Epidermal melanocyte (primary cell): ENCODE measurements at regions not wholly inside any gene's neighbourhood (a gene's known extent, or its start where the extent isn't known, plus 50 kb on each side); places are given as distances from the start of the nearest gene placed in this dataset.
"Not testable (repeated sequence)": the region's sequence is repeated elsewhere in the genome, so short reads cannot be mapped to it uniquely, and the experiment has no call there.

Experiments
- DNase-seq: peaks from one replicate; pipeline ENCODE4 v3.0.0; 2011; ENCODE audit warnings: low spot score; ENCODE audit not compliant: insufficient read length

DNA sequence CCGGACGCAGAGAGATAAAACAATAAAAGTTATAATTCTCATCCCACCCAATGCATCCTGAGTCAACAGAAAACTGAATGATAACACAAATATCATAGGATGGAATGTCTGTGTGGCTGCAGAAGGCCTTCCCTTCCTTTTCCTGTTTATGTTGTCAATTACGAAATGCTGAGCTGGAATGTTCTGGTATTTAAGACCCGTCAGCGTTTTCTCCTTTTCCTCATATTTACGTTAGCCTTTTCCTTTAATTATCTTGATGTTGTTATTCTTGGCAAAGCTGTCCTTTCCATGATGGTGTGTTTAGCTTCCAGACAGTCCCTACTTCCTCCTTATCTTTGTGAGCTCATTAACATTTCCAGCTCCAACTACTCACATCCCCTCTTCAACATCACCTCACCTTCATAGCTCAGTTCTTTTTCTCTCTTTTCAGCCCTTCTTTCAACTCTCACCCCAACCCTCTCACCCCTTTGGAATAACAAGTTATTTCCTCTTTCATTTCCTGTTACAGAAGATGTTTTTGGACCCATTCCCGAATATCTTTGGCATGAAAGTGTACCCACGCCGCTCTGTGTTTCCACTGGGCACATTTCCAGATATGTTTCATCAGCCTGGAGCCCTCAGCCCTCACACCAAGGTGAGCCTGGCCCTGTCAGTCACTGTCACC lies 221.6 kb downstream of the NR2F1-AS1 start:
- DNase-seq: no peak

DNA sequence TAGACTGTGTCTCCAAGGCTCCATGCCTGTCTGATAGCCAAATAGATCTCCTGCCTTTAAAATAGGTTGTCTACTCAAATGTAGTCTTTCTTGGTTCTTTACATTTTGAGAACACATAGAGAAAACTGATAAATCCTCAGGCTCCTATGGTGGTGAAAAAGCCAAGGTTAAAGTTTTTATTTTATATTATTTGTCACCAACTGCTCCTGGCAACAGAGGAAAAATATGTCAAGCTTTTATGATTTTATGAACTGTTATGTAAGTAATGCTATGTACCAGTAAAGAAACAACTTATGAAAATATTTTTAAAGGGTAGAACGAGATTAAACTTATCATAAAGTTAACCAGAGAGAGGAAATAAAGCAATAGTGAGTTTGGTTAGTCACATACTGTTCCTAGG lies 222.8 kb downstream of the NR2F1-AS1 start:
- DNase-seq: no peak

DNA sequence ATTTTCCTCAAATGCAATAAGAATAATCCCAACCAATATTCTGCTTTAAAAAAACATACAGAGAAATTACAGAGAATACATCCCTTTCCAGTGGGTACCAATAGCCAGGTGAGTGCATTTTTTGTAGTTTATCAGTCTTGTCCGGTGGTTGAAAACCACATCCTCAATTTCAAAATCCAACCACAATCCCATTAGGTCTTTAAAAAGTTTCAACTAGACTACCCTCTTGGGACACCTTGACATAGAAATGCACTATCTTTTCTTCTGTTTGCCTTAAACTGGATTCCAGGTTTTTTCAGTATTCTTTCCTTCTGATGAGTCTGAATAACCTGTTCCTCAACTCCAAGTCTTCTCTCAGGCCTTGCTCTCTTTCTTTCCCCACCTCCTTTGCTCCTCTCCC lies 223.3 kb downstream of the NR2F1-AS1 start:
- no peak for DNase-seq

DNA sequence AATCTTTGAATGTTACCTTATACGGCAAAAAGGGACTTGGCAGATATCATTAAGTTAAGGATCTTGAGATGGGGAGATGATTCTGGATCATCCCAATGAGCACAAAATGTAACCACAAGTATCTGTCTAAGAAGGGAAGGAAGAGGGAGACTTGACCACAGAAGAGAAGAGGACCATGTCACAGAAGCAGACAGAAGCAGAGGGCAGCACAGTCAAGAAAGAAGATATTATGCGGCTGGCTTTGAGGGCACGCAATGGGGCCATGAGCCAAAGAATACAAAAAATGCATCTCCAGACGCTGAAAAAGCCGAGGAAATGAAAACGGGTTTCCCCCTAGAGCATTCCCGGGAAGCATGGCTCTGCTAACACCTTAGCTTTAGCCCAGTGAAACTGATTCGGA lies 225.3 kb downstream of the NR2F1-AS1 start:
- DNase-seq: no peak

DNA sequence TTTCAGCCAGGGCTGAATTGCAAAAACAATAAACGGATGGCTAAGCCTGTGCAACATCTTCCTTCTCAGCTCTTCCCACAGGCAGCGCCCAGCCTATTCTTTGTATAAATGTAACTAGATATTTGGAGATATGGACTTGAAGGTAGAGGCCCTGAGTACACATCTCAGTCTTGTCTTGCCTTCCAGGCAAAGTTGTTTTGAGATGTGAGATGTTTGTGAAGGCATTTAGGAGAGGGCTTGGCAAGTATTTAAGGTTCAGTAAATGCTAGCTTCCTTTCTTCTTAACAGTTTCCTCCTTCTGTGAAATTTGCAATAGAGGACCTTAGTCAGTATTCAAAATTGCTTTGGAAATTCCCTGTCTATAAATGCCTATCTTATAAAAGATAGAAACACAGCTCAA lies 228.8 kb downstream of the NR2F1-AS1 start:
- DNase-seq: no peak

DNA sequence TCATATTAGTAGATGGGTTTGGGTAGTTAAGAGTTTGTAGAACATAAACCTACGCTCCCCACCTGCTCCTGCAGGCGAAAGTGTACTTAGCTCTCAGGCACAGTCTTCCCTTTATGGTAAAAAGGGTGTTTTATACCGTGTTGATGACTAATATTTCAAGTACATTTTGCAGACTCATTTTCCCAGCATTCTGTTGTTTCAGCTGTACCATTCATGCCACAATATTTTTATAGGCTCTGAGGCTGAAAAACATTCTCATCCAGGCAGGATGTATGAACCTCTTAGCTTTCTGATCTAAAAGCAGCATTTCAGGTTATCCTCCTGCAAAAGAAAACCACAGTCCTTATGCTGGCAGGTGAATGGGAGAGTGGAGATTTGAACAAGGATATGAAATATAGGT lies 231.4 kb downstream of the NR2F1-AS1 start:
- DNase-seq: no peak

DNA sequence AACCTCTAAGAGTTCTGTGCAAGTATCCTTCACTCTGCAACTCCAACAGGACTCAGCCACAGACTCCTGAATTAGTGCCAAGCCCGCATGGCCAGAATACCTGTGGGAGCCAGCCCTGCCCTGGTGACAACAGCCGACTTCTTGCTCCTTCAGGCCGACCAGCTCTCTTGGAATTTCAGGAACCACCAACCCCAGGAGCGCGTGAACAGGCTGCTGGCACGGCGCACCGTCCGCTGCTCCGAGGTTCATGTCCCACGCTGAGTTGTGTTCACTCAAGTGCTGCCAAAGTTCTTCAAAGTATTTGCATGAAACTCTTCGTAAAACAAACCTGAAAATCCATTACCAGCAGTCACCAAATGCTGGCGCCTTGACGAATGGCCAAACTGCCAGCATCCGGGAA lies 232.8 kb downstream of the NR2F1-AS1 start:
- no peak for DNase-seq

DNA sequence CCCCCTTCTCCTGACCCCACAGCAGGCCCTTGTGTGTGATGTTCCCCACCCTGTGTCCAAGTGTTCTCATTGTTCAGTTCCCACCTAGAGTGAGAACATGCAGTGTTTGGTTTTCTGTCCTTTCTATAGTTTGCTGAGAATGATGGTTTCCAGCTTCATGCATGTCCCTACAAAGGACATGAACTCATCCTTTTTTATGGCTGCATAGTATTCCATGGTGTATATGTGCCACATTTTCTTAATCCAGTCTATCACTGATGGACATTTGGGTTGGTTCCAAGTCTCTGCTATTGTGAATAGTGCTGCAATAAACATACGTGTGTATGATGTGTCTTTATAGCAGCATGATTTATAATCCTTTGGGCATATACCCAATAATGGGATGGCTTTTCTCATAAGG lies 234.2 kb downstream of the NR2F1-AS1 start:
- not testable (repeated sequence) for DNase-seq

DNA sequence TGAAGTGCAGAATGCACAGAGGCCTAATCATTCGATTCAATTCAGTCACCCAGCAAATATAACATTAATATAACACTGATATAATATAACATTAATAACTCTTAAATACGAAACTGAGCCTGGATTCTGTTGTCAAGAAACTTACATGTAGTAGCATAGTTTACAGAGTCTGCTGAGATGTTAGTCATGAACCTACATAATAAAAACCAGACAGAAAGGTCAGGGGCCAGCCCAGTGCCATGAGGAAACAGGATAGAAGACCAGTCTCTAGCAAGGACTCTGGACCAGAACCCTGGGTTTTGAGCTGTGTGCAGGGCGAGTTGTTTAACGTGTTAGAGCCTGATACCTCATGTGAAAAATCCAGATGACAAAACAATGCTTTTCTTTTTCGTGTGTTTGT lies 234.7 kb downstream of the NR2F1-AS1 start:
- no peak for DNase-seq

DNA sequence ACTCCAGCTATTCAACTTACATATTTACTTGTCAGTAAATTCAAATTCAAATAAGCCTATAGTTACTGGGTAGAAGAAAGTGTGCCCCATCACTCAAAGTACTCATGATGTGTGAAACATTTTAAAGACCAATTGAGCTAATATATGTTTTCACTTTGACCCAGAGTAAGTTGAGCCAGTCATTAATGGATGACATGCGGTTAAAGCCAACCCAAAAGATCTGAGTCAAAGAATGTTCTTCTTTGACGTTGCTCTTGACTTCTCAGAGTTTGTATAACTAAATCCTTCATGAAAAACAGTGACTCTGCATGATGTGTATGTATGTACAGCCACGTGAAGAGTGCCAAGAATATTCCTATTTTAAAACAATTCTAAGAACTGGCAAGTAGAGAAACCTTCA lies 237.4 kb downstream of the NR2F1-AS1 start:
- no peak for DNase-seq

DNA sequence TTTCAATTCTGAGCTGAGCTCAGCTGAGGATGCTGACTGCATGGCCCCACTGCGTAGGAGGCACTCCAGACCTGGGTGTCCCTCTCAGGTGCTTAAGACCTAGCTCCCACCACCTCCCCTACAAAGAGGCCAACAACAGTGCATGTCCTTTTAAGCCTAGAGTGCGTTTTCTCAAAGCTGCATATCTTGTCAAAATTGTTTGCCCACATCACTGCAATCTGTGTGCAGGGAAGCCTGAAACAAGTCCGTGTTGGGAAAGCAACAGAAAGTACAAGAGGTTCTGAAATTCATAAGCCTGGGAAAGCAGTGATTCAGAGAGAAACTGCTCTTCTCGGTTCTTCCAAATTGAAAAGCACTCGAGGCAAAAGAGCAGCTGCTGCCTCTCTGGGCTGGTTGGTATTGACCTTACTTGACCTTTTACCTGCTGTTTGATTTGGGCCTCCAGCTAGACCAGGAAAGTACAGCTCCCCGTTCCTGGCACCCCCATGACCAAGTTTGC lies 238.4 kb downstream of the NR2F1-AS1 start:
- no peak for DNase-seq

DNA sequence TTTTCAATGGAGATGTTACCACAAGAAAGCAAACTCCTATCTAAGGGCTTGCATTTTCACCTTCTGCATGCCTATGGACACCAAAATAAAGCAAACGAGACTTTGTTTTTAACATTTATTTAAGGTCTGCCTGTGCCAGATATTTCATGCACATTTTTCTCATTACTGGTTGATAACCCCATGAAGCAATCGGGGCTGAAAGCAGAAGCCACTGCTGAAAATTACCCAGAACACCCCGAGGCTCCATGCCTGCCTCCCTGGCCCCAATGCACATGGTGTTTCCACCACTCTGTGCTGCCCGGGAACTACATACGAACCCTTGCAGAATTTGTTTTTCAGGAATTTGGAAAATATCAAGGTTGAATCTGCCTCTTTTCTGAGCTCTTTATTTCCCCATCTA lies 240.1 kb downstream of the NR2F1-AS1 start:
- DNase-seq: no peak

DNA sequence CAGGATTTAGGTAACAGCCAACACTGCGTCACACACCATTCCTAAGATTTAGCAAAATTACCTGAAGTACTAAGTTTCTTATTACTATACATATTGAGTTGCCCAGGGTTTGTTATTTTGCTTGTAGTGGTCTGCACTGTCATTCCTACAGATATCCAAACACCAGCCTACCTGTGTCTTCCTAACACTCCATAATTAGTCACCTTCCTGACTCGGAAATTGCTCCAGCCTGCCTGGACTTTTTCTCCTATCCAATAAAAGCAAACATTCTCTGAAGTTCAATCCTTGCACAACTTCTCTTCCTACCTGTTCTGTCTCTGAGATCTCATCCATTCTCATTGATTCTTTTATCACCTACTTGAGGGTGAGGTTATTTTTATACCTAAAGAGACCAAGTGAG lies 243.9 kb downstream of the NR2F1-AS1 start:
- no peak for DNase-seq

DNA sequence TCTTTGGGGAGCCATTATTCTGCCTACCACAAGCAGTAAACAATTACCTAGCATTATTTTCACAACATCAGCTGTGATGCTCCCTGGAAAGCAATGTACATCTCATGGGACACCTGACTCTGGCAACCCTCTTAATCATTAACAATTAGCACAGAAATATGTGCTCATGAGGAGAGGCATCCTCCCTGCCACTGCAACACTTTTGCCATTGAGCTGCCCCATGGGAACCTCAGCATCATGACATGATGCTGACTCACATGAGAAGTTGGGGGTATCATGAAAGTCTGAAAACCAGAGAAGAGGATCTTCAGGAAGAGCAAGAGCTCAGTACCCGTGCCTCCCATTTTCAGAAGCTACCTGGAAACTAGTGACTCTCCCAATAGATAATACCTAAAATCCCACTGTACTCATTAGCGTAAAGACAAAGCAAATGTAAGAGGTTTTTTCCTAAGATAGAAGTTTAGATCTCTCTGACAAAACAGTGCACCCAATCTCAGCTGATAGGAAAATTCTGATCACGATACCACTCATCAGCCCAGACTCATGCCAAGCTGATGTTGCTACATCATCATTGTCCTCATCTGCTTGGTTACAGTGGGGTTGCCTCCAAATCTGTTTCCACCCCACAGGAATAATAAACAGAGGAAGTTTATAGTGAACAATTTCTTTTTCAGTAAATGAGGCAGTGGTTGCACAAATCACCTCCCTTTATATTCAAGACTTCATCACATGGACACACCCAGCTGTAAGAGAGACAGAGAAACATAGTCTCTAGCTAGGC lies 244.5 kb downstream of the NR2F1-AS1 start:
- no peak for DNase-seq

DNA sequence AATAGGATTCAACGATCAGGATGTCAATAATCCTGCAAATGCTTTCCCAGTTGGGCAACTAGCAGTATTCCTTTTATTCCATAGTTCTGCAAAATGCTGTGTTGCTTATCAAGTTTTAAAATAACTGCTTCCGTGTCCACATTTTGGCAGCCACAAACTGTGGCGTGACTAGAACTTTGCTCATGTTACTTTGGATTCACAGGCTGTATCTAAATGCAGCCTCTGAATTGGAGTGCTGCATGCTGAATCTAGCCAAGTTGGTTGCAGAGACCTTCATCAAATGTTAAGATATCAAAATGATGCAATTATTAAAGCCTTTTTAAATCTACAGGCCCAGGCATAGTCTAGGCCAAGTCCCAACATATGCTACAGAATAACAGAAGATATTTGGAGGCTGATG lies 249.2 kb downstream of the NR2F1-AS1 start:
- DNase-seq: no peak

DNA sequence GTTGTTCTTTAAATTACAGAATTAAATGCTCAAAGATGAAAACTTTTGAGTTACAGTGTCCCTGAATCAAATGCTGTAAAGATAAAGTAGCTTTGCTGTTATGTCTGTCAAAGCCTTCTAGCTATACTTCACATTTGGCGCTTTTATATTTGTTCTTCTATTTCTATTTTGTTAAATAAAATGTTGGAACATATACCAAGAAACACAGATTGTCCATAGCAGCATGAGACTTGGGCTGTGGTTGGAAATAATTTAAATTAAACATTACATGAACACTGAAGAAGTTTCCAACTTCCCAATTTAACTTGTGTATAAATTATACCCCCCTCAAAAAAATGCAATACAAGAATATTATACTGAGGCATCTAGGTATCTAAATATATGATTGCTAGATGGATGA lies 249.8 kb downstream of the NR2F1-AS1 start:
- no peak for DNase-seq

DNA sequence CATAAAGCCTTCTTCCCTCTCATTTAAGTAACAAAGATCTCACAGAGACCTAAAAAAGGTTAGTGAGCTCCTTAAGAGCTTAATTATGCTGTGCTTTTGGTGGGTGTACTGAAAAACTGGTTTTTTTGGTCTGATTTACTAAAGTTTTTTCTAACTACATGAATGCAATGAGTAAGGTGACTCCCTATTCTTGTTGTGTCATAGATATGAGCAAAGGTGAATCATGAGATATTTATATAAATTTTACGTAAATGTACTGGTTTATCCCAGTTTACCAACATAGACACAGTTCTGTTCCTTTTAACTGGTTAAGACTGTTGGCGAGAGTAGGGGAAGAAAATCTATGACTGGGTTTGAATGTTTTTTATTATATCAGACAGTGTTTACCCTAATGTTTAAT lies 250.5 kb downstream of the NR2F1-AS1 start:
- DNase-seq: no peak

DNA sequence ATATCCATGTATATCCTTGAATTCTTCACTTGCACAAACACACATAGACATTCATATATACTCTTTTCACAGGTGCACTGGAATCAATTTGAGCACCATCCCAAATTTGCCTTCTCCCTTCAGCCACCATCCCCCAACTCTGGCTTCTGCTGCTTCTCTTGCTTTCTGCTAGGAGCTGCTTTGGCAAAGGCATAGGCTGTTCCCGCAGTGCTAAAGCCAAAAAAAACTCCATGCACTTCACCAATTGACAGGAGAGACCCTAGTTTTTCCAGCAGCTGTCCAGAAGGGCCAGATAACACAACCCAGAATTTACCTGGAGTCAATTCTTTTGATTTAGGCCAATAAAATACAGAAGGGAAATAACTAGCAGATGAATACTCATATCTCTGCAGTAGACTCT lies 251.3 kb downstream of the NR2F1-AS1 start:
- DNase-seq: no peak

DNA sequence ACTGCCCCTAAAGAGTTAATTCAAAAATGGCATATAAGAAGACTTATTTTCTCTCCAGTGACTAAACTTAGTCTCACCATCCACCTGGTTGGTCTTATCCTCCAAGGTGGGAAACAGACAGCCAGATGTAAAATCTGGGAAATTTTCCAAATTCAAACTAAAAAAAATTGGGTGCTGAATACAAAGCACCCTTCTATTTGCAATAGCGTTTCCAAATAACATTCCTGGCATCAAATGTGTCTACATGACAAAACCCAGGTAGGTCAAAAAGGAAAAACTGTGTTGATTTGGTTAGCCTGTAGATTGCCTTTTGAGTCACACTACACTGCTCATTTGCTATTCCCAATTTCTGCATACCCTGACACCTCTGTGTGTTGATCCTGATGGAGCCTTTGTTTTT lies 252.2 kb downstream of the NR2F1-AS1 start:
- DNase-seq: no peak

DNA sequence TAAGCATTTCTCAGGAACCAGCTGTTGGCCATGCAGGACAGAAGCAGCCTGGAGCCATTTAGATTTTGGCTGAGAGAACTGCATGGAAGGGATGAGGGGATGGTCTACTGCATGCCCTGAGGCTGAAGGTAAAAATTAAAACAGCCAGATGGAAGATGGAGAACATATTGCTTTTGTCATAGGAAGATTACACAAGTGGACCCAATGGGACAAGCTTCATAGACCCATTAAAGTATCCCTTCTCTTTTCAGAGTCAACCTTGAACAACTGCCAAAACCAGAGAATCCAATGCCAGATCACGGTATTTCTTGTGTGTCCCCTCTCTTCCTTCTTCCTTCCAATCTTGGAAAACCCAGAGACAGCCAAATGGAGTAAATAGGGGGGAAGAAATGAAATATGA lies 253.4 kb downstream of the NR2F1-AS1 start:
- no peak for DNase-seq

DNA sequence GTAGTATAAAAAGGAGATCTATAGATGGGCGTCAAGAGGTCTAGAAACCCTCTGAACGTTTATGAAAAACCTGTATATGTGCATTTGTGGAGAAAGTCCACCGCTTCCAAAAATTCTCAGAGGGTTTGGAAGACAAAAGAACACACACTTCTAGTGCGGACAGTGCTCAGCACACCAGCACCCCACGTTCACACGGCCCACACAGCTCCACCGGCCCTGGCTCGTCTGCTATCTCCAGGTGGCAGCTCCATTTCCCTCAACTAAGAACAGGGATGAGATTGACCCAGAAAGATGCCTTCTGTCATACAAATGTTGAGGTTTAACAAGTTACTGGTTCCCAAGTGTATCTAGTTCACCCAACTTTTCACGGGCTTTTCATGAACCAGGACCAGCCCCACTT lies 255.1 kb downstream of the NR2F1-AS1 start:
- no peak for DNase-seq

DNA sequence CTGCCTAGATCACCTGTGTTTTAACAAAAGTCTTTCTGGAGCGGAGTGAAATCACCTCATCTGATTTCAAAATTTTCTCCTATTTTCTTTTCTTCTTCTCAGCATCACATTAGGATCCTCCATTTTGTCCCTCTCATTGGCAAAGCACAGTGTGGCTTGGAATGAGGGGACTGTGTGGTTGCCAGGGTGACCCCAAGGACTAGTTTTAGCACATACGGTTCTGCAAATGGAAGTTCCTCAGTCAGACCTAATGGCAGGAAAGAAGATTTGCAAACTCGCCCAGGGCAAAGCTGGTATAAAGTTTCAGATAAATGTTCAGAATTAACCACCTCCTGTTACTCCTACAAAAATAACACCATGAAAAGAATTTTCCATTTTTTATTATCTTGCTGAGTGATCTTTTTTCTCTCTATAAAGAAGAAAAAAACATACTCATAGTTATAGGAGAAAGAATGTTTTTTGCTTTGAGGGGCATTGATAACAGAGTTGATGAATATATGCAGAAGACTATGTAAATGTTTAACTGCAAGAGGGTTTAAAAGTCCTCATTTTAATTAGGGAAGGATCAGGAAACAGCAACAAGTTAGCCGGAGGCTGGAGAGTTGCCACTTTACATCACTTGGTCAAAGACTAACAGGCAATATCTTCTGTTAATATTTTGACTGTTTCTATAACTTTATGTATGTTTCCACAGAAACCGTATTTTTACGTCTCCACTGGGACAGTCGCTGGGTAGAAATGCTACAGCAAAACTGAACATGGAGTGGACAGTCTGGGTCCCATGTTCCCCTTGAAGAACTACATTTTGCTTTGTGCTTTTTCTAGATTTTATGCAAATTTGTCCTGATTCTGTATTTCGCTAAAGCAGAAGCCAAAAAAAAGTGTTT lies 257.8 kb downstream of the NR2F1-AS1 start:
- no peak for DNase-seq
